ENCODE measurements at regions not wholly inside any gene's neighbourhood (a gene's known extent, or its start where the extent isn't known, plus 50 kb on each side); places are given as distances from the start of the nearest gene placed in this dataset.

DNA sequence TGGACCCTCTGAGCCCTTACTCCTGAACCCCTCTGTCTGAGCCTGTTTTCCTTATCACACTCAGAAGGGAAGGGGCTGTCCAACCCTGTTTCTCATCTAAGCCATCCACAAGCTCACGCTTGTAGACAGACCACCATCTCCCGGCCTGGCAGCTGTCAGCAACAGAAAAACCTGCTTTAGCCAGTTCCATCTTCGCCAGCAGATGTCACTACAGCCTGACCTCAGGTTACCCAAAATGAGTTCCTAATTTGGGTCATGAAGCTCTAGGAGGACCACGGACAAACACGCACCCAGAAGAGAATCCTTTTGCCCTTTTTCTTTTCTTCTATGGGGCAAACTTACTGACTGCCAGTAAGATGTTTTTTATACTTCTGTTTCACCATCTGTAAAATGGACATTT lies 445.4 kb downstream of the BCOR start:
- WGBS, 5 donors, result 48 to 87% (median 55%) methylated on average over 4 to 5 of the region's 5 CpGs
- no peaks in the 10 kb centered on the region for H3K4me1 ChIP-seq
- H3K36me3 ChIP-seq, result no peaks in the 10 kb centered on the region
- no peak overlapping the region for H3K27ac ChIP-seq
- intact Hi-C loops (cut with DNase I; ENCODE audit: low total_unique reads), result no loop called here
- no peak overlapping the region for H3K4me3 ChIP-seq
- no peak for DNase-seq
- TF ChIP-seq, protein P1, sequence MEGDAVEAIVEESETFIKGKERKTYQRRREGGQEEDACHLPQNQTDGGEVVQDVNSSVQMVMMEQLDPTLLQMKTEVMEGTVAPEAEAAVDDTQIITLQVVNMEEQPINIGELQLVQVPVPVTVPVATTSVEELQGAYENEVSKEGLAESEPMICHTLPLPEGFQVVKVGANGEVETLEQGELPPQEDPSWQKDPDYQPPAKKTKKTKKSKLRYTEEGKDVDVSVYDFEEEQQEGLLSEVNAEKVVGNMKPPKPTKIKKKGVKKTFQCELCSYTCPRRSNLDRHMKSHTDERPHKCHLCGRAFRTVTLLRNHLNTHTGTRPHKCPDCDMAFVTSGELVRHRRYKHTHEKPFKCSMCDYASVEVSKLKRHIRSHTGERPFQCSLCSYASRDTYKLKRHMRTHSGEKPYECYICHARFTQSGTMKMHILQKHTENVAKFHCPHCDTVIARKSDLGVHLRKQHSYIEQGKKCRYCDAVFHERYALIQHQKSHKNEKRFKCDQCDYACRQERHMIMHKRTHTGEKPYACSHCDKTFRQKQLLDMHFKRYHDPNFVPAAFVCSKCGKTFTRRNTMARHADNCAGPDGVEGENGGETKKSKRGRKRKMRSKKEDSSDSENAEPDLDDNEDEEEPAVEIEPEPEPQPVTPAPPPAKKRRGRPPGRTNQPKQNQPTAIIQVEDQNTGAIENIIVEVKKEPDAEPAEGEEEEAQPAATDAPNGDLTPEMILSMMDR (IDR thresholded peaks at IDR 0.05 in 8 of 11, conservative IDR thresholded peaks at IDR 0.05 in 3 of 11), result peak in 7 of 11 experiments; percentile 9 to 36 (median 18)
- TF ChIP-seq POLR2A (IDR thresholded peaks at IDR 0.05) (no peak), POLR2AphosphoS5 (IDR thresholded peaks at IDR 0.05) (no peak)
- H3K9me3 ChIP-seq, result no peaks in the 10 kb centered on the region
- H3K27me3 ChIP-seq (replicated peaks in 1 of 7), result peaks cover 0 to 24% (median 3%) of the 10 kb centered on the region in 7 donors

DNA sequence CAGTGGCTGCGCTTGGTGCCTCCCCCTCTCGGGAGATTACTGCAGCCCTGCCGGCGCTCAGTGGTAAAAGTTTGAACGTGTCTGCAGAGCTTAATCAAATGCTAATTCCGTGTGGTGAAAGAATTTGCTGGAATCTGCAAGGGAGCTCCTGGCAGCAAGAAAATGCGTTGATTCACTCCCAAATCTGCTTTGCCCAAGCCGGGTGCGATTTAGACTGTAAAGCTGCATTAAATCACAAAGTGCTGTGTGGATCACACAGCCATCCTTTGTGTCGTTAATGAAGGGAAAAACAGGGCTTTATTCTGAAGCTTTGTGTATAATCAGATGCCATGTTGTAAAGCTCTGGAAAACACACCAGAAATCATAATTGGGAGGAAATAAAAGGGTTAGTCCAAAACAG lies 444.1 kb downstream of the BCOR start:
- WGBS, 5 donors, result 38 to 72% (median 67%) methylated on average over 10 of the region's 10 CpGs
- H3K9me3 ChIP-seq, result no peaks in the 10 kb centered on the region
- H3K4me3 ChIP-seq, result no peak overlapping the region
- intact Hi-C loops (cut with DNase I; ENCODE audit: low total_unique reads), result no loop called here
- no peaks in the 10 kb centered on the region for H3K4me1 ChIP-seq
- H3K27ac ChIP-seq, result no peak overlapping the region
- peaks cover 0 to 24% (median 3%) of the 10 kb centered on the region in 7 donors for H3K27me3 ChIP-seq (replicated peaks in 1 of 7)
- TF ChIP-seq POLR2A (IDR thresholded peaks at IDR 0.05) (no peak), POLR2AphosphoS5 (IDR thresholded peaks at IDR 0.05) (no peak)
- TF ChIP-seq, protein P1 (IDR thresholded peaks at IDR 0.05 in 8 of 11, conservative IDR thresholded peaks at IDR 0.05 in 3 of 11), result no peak
- no peaks in the 10 kb centered on the region for H3K36me3 ChIP-seq
- DNase-seq, result no peak

DNA sequence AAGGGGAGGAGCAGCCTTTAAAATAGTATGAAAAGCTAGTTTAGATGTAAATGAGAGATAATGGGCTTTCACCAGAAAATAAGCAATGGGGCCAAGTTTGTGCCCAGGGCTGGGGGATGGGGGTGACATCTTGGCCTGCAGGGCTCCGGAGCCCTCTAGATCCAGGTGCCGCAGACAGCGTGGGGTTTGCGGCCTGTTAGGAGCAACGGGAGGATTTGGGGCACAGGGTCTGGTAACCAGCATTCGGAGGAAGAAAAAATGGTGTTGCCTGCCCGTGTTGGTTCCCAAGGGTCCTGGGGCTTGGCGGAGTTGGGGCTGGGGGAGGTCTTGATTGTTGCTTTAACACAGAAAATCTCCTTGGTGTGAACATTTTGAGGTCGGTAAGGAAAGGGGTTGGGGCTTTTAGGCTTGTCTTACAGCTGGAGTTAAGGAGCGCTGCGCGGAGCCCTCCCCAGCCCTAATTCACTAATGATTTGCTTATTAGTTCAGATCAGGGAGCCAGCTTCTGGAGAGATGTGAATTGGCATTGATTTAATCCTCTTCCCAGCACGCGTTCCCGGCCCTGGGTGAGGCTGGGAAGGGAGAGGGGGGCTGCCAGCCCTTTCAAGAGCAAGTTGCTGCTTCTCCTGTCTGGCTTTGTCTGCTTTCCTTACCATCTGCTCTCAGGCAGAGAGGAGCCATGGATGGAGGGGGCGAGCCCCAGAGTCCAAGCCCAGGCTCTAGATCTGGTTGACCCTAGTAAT lies 443.4 kb downstream of the BCOR start:
- WGBS, 5 donors, result 64 to 90% (median 86%) methylated on average over 13 to 16 of the region's 16 CpGs

DNA sequence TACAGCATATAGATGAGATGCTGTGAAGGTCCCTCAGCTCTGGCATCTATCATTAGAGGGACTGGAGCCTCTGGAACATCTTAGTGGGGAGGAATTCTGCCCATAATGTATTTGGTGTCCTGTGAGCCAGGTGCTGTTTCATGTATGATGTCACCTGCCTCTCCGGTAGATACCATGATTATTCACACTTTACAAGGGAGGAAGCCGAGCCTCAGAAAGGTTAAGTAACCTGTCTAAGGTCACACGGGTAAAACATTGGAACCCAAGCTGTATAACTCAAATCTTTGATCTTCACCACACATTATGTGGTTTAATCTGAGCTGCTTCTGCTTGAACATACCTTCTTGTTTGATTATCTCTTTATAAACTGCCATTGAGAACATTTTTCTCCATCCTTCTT lies 442.8 kb downstream of the BCOR start:
- Histone ChIP-seq H3K36me3 (no peaks in the 10 kb centered on the region), H3K27me3 (replicated peaks in 1 of 7) (peaks cover 0 to 24% (median 3%) of the 10 kb centered on the region in 7 donors), H3K4me3 (no peak overlapping the region), H3K27ac (no peak overlapping the region), H3K4me1 (no peaks in the 10 kb centered on the region), H3K9me3 (no peaks in the 10 kb centered on the region)
- no peak for DNase-seq
- WGBS, 5 donors, result 54 to 75% (median 72%) methylated on average over 3 of the region's 3 CpGs
- no peak for TF ChIP-seq POLR2AphosphoS5 (IDR thresholded peaks at IDR 0.05)
- TF ChIP-seq POLR2A (IDR thresholded peaks at IDR 0.05), result no peak
- TF ChIP-seq, protein P1 (IDR thresholded peaks at IDR 0.05 in 8 of 11, conservative IDR thresholded peaks at IDR 0.05 in 3 of 11), result no peak
- intact Hi-C loops (cut with DNase I; ENCODE audit: low total_unique reads), result no loop called here

More for the DNA sequence above, 443.4 kb downstream of the BCOR start:
- Histone ChIP-seq H3K4me3 (no peak overlapping the region), H3K27me3 (replicated peaks in 1 of 7) (peaks cover 0 to 24% (median 3%) of the 10 kb centered on the region in 7 donors), H3K36me3 (no peaks in the 10 kb centered on the region), H3K27ac (no peak overlapping the region), H3K4me1 (no peaks in the 10 kb centered on the region), H3K9me3 (no peaks in the 10 kb centered on the region)
- no peak for DNase-seq
- intact Hi-C loops (cut with DNase I; ENCODE audit: low total_unique reads), result no loop called here
- TF ChIP-seq POLR2AphosphoS5 (IDR thresholded peaks at IDR 0.05) (no peak), POLR2A (IDR thresholded peaks at IDR 0.05) (no peak)
- TF ChIP-seq, protein P1 (IDR thresholded peaks at IDR 0.05 in 8 of 11, conservative IDR thresholded peaks at IDR 0.05 in 3 of 11), result no peak

All from spleen (tissue), 11 donors.